ENCODE measurements at regions not wholly inside any gene's neighbourhood (a gene's known extent, or its start where the extent isn't known, plus 50 kb on each side); places are given as distances from the start of the nearest gene placed in this dataset.
"Not testable (repeated sequence)": the region's sequence is repeated elsewhere in the genome, so short reads cannot be mapped to it uniquely, and the experiment has no call there.

- H3K27me3 ChIP-seq (ENCODE audit: low read length) = no peaks in the 10 kb centered on the region
- H3F3A ChIP-seq (ENCODE audit: insufficient read depth) = no peaks in the 10 kb centered on the region
- H3K27ac ChIP-seq (ENCODE audit: low read depth, low read length) = no peak overlapping the region
- H3K79me2 ChIP-seq (ENCODE audit: insufficient read depth, low read length) = no peaks in the 10 kb centered on the region
- H3K4me2 ChIP-seq (ENCODE audit: low read depth, low read length, poor library complexity, severe bottlenecking) = no peak overlapping the region
- H3K9ac ChIP-seq (ENCODE audit: low read length) = no peak overlapping the region
- TF ChIP-seq EZH2phosphoT487 (conservative IDR thresholded peaks at IDR 0.05; ENCODE audit: low read length) (no peak), CTCF (IDR thresholded peaks at IDR 0.05; ENCODE audit: insufficient read depth, low read length, poor library complexity, severe bottlenecking) (no peak)
- H2AFZ ChIP-seq (ENCODE audit: low read depth, low read length, severe bottlenecking) = no peak overlapping the region
- H3K9me3 ChIP-seq (ENCODE audit: insufficient read depth, low read length) = no peaks in the 10 kb centered on the region
- no peaks in the 10 kb centered on the region for H3K9me2 ChIP-seq (replicated peaks; ENCODE audit: insufficient read depth, low read length)
- no peaks in the 10 kb centered on the region for H4K20me1 ChIP-seq (ENCODE audit: low read depth, low read length)
- no peaks in the 10 kb centered on the region for H3K36me3 ChIP-seq (ENCODE audit: low read length)
- H3K4me3 ChIP-seq (ENCODE audit: insufficient read depth, low read length, poor library complexity, severe bottlenecking) = no peak overlapping the region
Measured at GRCh38 chr16:79943736-79944135, 343.2 kb upstream of the MAF start.

- H2AFZ ChIP-seq (ENCODE audit: low read depth, low read length, severe bottlenecking) = no peak overlapping the region
- H3K4me2 ChIP-seq (ENCODE audit: low read depth, low read length, poor library complexity, severe bottlenecking) = no peak overlapping the region
- no peak for TF ChIP-seq CTCF (IDR thresholded peaks at IDR 0.05; ENCODE audit: insufficient read depth, low read length, poor library complexity, severe bottlenecking)
- TF ChIP-seq EZH2phosphoT487 (conservative IDR thresholded peaks at IDR 0.05; ENCODE audit: low read length) = no peak
- no peaks in the 10 kb centered on the region for H4K20me1 ChIP-seq (ENCODE audit: low read depth, low read length)
- no peak overlapping the region for H3K4me3 ChIP-seq (ENCODE audit: insufficient read depth, low read length, poor library complexity, severe bottlenecking)
- H3K9me3 ChIP-seq (ENCODE audit: insufficient read depth, low read length) = no peaks in the 10 kb centered on the region
- H3K9ac ChIP-seq (ENCODE audit: low read length) = no peak overlapping the region
- no peaks in the 10 kb centered on the region for H3K79me2 ChIP-seq (ENCODE audit: insufficient read depth, low read length)
- no peak overlapping the region for H3K27ac ChIP-seq (ENCODE audit: low read depth, low read length)
- H3K9me2 ChIP-seq (replicated peaks; ENCODE audit: insufficient read depth, low read length) = no peaks in the 10 kb centered on the region
- no peaks in the 10 kb centered on the region for H3K36me3 ChIP-seq (ENCODE audit: low read length)
- H3F3A ChIP-seq (ENCODE audit: insufficient read depth) = no peaks in the 10 kb centered on the region
- no peaks in the 10 kb centered on the region for H3K27me3 ChIP-seq (ENCODE audit: low read length)
Measured at GRCh38 chr16:79938575-79938974, 338.0 kb upstream of the MAF start.

- not testable (repeated sequence) for H4K20me1 ChIP-seq (ENCODE audit: low read depth, low read length); H3K4me2 ChIP-seq (ENCODE audit: low read depth, low read length, poor library complexity, severe bottlenecking); H3K9me2 ChIP-seq (replicated peaks; ENCODE audit: insufficient read depth, low read length); H3K9me3 ChIP-seq (ENCODE audit: insufficient read depth, low read length); H3K9ac ChIP-seq (ENCODE audit: low read length); H3K27me3 ChIP-seq (ENCODE audit: low read length); H3K4me3 ChIP-seq (ENCODE audit: insufficient read depth, low read length, poor library complexity, severe bottlenecking); H3K27ac ChIP-seq (ENCODE audit: low read depth, low read length); H3K79me2 ChIP-seq (ENCODE audit: insufficient read depth, low read length); H3F3A ChIP-seq (ENCODE audit: insufficient read depth); H3K36me3 ChIP-seq (ENCODE audit: low read length); H2AFZ ChIP-seq (ENCODE audit: low read depth, low read length, severe bottlenecking)
Measured at GRCh38 chr16:79937671-79938070, 337.1 kb upstream of the MAF start.

DNA sequence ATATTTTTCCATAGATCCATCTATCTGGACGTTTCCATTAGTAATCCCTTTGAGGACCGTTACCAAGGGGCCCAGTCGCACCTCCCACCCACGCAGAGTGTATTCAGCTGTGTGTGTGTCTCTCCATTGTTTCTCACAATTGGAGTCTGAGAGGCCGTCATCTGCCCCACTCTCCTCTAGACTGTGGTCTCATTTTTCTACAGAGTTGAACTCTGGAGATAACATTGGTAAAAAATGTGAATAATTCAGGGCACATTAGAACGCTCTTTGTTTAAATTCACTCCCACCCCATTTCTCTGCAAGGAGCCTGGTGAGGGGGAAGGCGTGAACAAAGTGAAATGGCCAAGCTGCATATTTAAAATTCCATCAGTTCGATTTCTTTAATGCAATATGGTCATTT, 333.1 kb upstream of the MAF start:
- Histone ChIP-seq H3K9me2 (replicated peaks; ENCODE audit: insufficient read depth, low read length) (no peaks in the 10 kb centered on the region), H3K9ac (ENCODE audit: low read length) (no peak overlapping the region), H3K27ac (ENCODE audit: low read depth, low read length) (no peak overlapping the region), H3K4me2 (ENCODE audit: low read depth, low read length, poor library complexity, severe bottlenecking) (no peak overlapping the region), H4K20me1 (ENCODE audit: low read depth, low read length) (no peaks in the 10 kb centered on the region), H3K4me3 (ENCODE audit: insufficient read depth, low read length, poor library complexity, severe bottlenecking) (no peak overlapping the region), H3K9me3 (ENCODE audit: insufficient read depth, low read length) (no peaks in the 10 kb centered on the region), H3K27me3 (ENCODE audit: low read length) (no peaks in the 10 kb centered on the region), H3F3A (ENCODE audit: insufficient read depth) (no peaks in the 10 kb centered on the region), H3K79me2 (ENCODE audit: insufficient read depth, low read length) (no peaks in the 10 kb centered on the region), H2AFZ (ENCODE audit: low read depth, low read length, severe bottlenecking) (no peak overlapping the region), H3K36me3 (ENCODE audit: low read length) (no peaks in the 10 kb centered on the region)
- no peak for TF ChIP-seq EZH2phosphoT487 (conservative IDR thresholded peaks at IDR 0.05; ENCODE audit: low read length)
- TF ChIP-seq CTCF (IDR thresholded peaks at IDR 0.05; ENCODE audit: insufficient read depth, low read length, poor library complexity, severe bottlenecking) = no peak

Measured in SU-DHL-6 (cell line).